ENCODE measurements at regions not wholly inside any gene's neighbourhood (a gene's known extent, or its start where the extent isn't known, plus 50 kb on each side); places are given as distances from the start of the nearest gene placed in this dataset.
A peak's percentile ranks its signal among the peaks of the same experiment; 100 is the strongest.
"Not testable (repeated sequence)": the region's sequence is repeated elsewhere in the genome, so short reads cannot be mapped to it uniquely, and the experiment has no call there.

DNA sequence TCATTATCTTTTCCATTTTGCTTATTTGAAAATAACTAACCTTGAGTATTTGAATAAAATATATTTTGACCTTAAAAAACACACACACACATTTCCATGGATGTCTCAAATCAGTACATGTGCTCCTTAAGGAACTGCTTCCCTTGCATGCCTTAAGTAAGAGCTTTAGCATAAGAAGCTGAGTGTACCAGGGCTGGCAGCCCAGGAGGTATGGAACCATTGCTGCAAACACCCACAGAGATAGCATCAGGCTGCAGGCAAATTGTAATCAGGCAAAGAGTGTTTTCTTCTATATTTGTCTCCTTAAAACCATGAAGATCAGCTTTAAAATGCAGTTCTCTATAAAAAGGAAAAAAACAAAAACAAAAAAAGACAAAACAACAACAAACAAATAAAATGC lies 160.6 kb downstream of the PLK2 start:
- DNase-seq = peak; percentile 21

DNA sequence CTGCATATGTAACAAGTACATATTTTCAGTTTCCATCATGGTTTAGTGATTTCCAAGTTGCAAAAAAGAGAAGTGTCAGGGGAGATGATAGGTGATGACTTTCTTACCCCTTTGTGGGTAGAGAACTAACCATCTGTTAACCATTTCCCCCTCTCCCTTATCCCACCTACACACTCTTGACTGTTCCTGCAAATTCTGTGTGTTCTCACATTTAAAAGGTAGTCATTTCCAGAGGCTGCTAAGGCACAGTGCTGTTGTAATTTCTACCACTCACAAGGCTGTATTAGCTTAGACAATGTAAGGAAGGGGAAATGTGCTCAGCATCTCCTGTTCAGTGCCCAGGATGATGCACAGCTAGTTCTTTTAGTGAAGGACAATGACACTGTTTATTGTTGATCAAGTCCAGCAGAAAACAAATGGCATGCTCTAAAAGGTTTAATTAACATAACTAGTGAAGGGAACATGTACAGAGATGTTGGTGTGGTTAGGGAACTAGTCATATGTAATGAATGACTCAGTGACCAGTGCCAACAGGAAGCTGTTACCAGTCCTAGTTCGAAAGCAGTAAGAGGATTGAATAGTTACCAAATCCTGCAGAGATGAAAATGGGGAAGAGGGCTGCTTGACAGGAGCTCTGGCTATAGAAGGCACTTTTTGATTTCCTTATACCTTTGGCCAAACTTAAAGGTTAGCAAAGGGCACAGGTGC lies 165.1 kb downstream of the PLK2 start:
- no peak for DNase-seq

DNA sequence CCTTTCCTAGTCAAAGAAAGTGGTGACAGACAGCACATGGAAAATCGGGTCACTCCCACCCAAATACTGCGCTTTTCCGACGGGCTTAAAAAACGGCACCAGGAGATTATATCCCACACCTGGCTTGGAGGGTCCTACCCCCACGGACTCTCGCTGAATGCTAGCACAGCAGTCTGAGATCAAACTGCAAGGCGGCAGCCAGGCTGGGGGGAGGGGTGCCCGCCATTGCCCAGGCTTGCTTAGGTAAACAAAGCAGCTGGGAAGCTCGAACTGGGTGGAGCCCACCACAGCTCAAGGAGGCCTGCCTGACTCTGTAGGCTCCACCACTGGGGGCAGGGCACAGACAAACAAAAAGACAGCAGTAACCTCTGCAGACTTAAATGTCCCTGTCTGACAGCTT lies 171.6 kb downstream of the PLK2 start:
- not testable (repeated sequence) for DNase-seq

DNA sequence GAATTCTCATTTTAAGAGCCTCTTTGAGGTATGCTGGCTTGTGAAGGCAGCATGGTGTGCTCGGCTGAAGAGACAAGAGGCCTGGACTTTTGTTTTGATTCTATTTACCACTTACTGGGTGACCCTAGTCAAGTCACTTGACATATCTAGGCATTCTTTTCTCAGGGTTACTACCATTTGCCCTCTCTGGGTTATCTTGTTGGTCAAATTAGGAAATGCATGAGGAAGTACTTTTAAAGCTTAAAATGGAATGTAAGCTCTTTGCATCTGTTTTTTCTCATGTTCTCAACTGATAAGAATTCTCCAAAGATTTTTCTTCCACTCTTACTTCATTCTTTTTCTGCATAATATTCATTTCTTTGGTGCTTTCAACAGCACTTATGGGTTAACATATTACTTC lies 173.1 kb downstream of the PLK2 start:
- no peak for DNase-seq

DNA sequence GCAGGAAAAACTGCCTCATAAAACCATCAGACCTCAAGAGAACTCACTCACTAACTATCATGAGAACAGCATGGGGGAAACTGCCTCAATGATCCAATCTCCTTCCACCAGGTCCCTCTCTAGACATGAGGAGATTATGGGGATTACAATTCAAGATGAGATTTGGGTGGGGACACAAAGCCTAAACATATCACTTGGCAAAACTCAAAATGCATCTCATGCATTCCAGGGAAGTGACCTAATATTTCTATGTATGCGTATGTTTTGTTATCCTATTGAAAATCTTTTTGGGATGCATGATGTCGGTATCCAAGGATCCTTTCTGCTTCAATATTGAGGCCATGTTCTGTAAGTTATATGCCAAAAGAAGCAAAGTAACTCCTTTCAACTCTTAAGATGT lies 174.0 kb downstream of the PLK2 start:
- DNase-seq = no peak

DNA sequence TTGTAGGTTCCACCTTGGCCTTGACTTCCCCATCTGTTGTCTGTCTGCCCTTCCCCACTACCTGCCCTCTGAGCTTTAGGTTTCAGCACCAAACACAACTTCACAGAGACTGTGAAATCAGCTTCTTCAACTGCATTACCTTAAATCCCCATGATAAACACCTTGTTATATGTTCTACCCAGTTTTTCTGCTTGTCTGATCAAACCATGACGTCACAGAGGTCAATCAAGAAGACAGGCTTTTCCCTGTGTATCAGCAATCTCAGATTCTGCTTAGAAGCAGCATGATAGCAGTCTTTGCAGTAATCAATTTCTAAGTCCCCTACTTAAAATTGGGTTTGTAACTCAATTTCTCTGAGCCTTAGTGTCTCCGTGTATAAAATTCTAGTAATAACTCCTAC lies 175.0 kb downstream of the PLK2 start:
- DNase-seq = no peak

DNA sequence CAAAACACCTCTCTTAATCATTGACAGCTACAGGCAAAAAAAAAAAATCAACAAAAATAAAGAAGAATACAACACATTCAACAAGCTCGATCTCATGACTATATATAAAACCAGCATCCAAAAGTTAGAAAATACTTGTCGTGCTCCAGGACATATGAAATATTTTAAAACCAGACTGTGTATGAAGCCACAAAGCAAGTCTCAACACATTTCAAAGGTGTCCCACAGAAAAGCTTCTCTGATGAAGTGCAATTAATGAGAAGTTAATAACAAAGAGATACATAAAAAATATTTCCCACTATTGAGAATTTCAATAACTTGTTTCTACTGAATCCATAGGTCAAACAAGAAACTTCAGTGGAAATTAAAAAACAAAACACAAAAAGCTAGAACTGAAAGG lies 178.7 kb downstream of the PLK2 start:
- DNase-seq = no peak

DNA sequence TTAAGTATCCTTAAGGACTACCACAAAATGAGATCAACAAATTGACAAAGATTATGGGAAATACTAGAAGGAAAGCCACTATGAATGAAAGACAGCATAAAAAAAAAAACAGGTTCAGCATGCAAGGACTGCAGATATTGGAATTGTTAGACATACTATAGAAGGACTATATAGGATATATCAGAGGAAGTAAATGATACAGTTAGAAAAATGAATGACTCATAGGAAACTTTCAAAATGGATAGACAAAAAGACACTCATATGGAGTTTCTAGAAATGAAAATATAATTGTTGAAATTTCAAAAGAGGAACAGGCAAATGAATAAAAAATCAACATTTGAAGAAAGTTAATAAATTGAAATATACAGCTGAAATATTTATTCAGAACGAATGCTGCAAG lies 180.6 kb downstream of the PLK2 start:
- DNase-seq = no peak

DNA sequence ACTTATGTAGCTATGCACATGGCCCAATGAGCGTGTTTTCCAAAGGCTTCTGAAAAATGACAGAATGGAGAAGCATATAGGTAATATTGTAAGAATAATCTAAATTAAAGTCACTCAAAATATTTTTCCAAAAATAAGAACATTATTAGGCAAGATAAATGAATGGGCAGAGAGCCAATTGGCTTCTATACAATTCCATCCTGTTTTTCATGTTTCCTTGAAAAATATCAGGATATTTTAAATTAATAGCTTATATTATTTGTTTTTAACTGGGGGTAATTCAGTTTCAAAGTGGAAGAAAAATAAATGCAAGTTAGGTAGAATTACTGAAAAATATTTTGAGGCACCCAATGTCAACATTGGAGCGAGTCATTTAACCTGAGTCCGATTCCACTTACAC lies 183.5 kb downstream of the PLK2 start:
- no peak for DNase-seq

DNA sequence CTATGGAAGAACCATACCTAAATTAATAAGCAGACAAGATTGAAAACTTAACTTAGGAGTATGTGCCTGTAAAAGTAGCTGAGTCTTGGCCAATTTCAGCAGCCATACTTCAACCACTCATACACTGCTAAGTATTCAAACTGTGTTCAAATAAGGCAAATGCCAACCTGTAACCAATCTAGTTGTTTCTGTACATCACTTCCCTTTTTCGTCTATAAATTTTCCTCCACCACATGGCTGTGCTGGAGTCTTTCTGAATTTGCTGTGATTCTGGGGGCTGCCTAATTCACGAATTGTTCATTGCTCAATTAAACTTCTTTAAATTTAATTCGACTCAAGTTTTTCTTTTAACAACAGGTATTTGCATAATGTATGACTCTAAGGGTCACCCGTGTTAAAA lies 184.4 kb downstream of the PLK2 start:
- DNase-seq = no peak

DNA sequence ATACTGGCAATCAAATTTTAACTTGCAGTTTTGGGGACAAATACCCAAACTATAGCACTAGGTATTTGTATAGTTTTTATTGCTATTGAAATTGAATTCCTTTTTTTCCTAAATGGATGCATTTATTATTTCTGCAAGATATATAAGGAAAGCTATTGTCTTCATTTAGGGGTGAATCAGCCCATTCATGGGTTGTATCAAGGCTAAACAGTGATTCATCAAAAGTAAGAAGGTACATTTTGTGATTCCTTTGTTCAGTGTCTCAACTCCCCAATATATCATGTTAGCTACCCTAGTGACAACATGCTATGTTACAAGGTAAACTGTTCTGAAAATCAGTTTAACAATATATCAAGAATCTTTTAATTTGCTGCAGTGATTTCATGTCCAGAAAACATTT lies 185.7 kb downstream of the PLK2 start:
- DNase-seq = no peak

DNA sequence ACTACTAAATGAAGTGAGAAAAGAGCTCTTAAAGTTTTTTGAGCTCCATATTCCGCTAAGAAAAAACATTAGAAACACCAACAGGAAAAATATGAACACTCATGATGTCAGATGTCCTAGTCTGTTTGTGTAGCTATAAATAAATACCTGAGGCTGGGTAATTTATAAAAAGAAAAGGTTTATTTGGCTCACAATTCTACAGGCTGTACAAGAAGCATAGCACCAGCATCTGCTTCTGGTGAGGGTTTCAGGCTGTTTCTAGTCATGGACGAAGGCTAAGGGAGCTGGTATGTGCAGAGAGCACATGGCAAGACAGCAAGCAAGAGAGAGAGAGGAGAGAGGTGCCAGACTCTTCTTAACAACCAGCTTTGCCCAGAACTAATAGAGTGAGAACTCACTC lies 186.2 kb downstream of the PLK2 start:
- no peak for DNase-seq

DNA sequence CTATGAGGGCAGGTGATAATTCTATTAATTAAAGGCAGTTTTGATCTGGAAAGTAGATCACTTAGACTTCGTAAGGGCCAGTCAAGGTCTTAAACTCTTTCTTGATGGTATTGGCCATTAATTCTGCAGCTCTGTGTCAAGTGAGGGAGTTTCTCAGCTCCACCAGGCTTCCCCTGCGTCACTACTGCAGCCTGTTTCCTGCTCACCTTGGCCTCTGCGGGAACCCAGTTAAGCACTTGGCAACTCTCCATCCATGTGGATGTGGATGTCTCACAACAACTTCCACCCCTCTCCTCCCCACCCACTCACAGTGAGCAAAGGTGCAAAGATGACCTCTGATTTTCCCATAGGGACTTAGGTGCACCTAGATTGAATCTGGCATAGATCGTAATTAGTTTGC lies 191.6 kb downstream of the PLK2 start:
- DNase-seq = no peak

DNA sequence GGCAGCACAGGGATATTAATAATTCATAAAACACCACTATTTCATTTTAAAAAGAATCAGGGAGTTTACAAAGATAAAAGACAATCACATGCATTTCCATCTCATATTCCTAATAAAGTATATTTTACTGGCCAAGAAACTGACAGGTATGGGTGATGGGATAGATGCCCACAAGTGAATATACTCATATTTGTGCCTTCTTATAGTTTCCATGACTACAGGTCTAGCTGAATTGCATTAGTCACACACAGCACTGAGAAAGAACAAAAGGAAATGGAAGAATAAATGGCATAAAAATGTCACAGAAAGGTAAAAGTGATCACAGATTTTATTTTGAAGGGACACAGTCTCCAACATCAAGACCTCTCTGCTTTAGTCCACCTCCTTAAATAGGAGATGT lies 193.5 kb downstream of the PLK2 start:
- DNase-seq = no peak

DNA sequence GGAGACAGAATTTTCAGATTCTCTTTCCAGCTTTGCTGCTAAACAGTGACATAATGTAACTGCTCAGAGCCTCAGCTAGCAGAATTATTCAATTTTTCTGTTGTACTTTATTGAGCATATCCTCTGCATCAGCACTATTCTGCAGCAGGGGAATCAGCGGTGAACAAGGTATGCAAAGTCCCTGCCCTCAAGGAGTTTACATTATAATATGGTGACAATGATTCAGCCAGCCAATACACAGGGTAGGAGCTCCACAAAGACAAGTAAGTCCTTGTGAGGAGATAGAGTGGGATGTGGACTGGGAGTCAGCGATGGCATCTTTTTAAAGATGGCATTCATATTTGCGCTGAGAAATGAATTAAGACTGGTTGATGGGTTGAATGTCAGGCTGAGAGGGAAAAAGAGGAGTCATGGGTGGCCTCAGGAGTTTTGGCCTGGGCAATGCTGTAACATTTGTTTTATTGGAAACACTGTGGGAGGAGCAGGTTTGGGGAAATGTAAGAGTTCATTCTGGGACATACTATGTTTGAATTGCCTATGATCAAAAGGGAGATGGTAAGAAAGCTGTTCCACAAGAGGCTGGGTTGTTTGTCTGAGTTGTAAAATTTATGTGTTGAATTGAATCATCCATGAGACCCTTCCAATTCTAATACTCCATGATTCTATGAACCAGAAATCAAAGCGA lies 194.5 kb downstream of the PLK2 start:
- DNase-seq = no peak

DNA sequence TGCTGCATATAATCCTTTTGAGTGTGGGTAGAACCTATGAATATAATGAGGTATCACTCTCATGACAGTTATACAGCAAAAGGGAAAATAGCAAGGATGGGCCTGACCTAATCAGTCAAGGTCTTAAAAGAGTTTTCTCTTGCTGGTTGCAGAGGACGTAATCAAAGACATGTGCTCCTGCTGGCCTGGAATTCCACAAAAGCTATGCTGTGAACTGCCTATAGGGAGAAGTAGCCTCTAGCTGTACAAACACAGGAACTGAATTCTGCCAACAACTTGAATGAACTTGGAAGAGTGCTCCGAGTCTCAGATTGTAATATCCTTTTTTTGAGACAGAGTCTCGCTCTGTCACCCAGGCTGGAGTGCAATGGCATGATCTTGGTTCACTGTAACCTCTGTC lies 195.6 kb downstream of the PLK2 start:
- DNase-seq = no peak

DNA sequence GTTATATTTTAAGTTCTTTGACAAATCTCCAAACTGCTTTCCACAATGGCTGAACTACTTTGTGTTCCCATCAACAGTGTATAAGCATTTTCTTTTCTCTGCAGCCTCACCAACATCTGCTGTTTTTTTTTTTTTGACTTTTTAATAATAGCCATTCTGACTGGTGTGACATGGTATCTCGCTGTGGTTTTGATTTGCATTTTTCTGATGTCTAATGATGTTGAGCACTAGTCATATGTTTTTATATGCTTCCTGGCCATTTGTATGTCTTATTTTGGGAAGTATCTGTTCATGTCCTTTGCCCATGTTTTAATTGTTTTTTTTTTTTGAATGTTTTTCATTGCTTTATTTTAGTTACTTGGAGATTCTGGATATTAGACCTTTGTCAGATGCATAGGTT lies 196.6 kb downstream of the PLK2 start:
- DNase-seq = no peak

DNA sequence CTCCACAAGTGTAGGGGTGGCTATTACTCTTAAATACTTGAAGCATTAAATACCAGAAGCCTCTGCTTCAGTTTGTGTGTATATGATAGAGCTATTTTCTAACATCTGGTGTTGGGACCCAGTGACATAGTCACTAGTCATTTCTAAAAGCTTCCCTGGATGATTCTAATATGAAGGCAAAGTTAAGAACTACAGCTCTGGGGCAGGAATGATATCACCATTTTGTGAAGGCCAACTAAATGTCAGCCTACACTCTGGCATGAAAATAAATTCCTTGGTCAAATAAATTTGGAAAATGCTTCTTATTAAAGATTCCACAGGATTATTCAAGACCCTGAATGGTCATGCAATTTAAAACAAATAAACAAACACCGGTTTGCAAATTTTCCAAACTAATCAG lies 197.7 kb downstream of the PLK2 start:
- DNase-seq = no peak

DNA sequence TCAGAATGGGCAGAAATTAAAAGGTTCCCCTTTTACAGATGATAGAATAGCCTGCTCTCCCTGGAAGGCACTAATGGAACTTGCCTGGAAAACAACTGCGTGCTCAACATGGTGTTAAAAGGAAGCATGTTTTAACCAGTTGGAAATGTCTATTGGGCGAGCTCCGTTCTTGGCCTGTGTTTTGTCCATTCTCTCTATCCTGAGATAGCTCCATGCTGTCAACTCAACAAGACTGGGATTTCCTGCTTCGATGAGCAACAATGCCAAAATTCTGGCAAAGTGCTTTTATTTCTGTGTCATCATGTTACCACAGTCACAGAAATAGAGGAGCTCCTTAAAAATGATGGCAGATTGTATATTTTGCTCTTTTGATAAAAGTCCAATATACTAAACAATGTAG lies 198.3 kb downstream of the PLK2 start:
- DNase-seq = no peak

DNA sequence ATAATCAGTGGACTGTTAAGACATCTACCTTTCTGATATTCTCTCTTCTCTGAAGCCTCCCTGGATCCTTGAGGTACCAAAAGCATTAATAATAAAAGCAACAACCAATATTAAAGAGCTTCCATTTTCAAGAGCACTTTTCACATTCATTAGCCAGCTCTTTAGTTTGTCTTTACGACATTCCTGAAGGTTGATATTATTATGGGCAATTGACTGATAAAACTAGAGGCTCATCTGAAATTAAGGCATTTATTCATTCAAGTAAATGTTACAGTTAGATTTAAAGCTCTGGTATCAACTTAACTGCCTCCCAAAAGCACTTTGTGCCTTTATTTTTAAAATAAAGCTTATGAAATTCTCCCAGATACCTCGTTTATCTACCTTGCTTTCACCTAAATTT lies 199.6 kb downstream of the PLK2 start:
- DNase-seq = no peak

DNA sequence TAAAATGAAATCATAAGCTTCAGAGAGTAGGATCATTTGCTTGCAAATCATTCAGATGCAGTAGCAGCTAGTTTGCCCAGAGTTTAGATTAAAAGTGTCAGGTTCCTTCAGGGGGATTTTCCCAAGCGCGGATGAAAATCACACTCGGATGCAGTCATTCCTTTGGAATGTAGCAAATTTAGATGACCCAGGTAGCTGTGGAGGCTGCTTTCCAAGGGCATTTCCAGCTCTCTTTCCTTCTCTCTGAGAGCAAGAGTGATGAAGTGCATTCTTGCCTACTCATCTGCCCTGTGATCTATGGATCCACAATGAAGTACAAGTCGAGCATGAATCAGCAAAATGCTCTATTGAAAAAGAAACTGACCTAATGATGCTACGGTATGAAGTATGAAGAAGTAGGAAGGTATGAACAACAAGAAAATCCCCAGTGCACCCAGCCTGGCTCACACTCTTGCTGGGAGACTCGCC lies 200.2 kb downstream of the PLK2 start:
- DNase-seq = no peak

DNA sequence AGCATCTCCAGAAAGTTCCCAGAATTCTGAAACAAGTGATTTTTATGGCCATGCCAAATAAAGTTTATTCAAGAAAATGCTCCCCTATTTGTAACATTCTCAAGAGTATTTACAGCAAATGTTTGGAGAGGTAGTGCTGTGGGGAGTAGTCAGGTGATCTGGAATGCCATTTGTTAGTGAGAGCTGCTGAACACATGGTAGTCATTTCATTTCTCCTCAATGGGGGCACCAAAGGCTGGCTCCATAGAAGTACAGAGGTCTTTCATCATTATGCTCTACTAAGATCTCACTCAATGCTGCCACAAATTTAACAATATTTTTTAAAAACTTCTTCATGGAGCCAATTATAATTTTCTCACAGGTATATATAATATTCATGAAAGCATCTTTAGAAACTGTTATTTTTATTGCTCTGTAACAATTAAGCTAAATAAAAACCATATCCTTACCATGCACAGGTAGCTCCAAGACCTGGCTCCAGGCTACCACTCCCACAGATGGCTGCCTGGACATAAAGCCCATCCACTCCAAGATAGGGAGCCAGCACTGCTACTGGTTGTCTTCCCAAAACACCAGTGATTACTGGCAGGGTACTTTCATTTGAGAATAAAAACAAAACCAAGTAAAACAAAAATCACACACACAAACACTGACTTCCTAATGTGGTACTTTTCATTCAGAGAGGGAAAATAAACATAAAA lies 200.8 kb downstream of the PLK2 start:
- no peak for DNase-seq

DNA sequence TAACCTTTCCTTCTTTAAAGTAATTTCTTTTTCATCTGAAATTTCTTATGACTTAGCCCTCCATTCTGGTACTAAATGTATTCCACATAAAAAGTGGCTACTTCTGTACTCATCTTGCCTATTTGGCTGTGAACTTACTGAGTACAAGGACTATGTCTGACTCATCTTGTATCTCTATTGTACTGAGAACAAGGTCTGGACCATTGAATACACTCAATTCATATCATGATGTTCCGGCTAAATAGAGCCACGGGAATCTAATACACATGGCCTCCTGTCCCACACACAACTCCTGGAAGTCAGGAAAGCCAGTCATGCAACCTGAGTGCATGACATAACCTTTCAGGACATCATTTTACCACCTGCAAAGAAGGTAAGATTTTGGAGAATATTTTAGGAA lies 203.9 kb downstream of the PLK2 start:
- DNase-seq = no peak

DNA sequence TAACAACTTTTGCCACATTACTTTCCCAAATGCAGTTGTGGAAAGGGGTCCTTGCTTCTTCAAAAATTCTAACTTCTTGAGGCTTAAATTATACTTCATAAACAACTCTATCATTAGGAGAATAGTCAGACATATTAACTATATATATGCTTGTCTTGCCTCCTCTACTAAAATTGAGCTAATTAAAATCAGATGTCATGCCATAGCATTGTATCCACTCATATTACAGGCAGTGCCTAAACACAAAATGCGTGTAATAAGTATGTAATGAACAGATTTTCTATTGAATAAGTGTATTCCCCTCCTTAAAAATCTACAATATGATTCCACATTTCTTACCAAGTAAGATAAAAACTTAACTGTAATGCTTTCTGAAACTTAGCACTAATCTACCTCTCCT lies 204.5 kb downstream of the PLK2 start:
- no peak for DNase-seq

All from occipital lobe (tissue), 1 donor.